HG03469 (cell line): ENCODE measurements at regions not wholly inside any gene's neighbourhood (a gene's known extent, or its start where the extent isn't known, plus 50 kb on each side); places are given as distances from the start of the nearest gene placed in this dataset.

Source experiments
- ATAC-seq: cut with Tn5 transposase; IDR thresholded peaks from one replicate; pipeline ENCODE4 v1.9.1; 2021; ENCODE audit warnings: mild to moderate bottlenecking, moderate library complexity, moderate number of reproducible peaks; ENCODE audit not compliant: unreplicated experiment

DNA sequence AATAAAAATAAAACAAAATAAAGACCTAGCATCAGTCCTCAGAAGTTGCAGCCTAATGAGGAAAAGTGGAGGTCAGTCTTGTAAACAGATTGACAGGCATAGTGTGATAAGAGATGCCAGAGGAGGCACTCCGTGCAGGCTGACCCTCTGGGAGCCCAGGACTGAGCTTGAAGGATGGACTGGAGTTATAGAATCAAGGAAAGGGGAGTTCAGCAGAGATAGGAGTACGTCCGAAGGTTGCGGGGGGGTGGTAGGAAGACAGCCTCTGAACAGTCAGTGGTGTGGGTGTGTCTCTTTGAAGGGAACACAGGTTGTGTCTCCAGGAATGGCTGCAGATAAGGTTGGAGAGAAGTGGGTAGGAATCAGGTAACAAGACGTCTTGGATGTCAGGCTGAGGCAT, 126.1 kb upstream of the CPEB4 start:
- no peak for ATAC-seq

DNA sequence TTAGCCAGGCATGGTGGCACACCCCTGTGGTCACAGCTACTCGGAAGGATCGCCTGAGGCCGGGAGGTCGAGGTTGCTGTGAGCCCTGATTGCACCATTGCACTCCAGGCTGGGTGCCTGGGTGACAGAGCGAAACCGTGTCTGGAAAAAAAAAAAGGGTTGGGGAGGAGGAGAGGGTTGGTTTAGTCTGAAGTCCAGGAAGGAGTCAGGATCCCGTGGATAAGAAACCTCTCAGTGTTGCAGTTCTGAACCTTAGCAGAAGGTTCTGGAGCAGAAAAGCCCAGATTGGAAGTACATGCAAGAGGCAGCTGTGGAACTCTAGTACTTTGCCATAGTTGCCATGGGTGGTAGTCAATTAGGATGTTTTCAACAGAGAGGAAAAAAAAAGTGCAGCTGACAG, 125.2 kb upstream of the CPEB4 start:
- no peak for ATAC-seq

DNA sequence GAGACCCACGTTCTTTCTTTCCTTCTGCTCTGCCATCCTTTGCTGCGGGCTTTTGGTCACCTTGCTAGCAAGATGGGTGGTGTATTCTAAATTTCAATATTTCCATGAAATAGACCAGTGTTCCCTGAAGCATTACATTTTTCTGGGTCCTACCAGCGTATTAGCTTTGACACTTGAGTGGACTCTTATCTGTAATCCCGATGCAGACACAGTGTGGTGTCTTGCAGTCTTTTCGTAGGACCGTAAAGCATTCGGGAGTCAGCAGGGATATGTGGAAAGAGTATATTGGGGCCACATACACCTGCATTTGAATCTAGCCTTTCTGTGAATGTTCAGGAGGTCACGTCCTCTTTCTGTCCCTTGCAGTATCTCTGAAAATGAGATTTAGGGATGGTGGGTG, 124.7 kb upstream of the CPEB4 start:
- ATAC-seq: no peak

DNA sequence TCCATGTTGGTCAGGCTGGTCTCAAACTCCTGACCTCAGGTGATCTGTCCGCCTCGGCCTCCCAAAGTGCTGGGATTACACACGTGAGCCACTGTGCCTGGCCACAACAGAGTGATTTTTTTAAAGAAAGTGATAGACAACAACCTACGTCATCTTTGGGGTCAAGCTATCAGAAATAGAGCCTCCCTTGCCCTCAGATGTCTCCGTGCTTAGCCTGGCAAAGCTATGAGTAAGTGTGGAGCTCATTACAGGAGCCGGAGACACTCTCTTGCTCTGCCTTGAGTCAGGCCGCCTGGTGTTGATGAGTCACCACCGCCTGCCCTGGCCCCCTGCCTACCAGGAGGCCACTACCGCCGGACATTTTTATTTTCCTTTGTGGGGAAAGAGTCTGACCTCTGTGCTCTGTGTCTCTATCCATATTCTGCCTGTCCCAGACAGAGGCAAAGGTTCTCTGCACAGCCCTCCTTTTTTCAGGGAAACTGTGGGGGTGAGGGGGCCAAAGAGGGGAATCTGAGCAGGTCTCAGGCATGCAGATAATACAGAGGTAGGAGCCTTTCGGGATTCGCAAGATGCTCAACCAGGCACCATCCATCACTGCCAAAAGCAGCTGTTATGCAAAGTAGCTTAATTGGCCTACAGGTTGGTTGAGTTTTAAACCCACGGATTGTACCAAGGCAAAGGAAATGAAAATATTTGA, 123.7 kb upstream of the CPEB4 start:
- ATAC-seq: no peak

DNA sequence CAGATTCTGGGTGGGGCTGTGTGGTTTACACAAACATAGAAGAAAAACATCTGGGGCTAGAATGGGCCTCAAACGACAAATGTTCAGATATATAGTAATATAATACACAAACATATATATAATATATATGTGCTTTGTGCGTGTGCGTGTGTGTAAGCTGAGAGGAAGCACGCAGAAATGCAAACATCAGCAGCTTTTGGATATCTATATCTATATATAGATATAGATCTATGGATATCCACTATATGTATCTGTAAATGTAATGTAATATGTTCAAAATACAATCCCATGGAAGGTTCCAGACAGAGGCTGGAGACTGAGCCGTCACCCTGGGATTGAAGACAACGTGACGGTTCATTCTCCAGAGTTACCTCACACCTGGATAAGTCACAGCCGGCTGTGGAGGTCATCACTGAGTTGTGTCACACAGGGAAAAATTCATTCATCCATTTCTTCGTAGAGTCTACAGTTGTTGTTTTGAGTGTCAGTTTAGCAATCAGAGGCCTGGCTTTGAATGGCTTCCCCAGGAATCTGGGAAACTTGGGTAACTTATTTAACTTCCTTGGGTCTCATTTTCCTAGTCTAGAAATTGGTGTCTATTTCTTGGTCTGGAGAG, 123.0 kb upstream of the CPEB4 start:
- no peak for ATAC-seq

DNA sequence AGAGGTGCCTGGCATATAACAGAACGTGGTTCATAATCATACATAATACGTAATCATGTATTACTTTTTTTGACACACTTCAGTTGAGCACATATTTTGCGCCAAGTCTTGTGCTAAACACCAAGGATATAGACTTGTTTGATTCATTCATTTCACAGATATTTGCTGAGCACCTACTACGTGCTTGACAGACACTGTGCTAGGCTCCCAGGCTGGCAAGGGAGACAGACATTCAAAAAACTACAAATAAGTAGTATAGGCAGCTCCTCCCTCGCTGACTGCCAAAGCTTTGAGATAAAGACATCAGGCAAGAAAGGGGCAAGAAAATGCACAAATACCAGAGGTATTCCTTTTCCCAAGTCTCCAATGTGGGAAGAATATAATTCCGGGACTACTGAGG, 122.5 kb upstream of the CPEB4 start:
- ATAC-seq: no peak

DNA sequence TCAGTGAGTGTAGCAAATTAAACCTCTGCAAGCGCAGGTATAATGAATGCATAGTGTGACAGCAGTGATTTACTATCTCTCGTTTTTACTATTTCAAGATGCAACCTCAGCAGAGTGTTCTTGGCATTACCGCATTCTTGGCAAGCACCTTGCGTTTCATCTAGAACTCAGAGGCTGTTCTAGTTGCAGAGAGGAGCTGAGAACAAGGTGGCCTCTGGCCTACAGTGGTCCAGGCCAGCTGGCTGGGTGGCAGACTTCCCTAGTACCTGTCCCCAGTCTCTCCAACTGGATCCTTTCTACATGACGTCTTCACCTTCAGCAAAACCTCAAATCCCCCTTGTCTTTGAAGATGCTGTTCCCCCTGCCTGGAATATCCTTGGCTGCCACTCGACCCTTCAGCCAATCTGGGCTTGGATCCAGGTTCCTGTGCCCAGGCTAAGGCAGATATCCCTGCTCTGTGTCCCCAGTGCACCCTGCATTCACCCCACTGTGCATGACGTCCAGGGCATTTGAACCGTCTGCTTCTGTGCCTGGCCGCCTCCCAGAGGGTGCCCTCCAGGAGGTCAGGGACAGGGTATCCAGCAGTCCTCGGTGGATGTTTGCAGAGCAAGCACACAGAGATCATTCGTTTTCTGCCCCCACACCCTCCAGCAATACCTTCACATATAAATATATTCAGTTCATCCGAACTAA, 120.4 kb upstream of the CPEB4 start:
- no peak for ATAC-seq

DNA sequence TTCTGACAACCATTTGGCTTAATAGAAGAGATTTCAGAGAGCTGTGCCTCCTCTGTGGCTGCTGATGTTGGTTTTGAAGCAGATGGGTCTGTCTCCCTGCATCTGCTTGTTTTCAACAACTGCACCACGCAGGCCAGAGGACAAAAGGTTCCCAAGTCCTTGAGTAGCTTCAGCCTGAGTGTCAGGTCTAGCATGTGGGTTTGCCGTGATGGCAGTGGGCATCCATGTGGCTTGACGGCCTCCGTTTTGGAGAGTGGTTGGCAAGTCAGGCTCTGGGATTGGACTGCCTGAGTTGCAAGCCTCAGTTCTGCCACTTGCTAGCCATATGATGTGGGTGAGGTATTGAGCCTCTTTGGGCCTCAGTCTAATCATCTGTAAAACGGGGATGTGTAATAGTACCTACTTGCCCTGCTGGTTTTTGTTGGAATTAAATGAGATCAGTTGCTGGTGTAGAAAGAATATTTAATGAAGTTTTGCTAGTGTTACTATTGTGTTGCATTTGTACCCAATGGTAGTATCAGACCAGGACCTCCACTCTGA, 119.8 kb upstream of the CPEB4 start:
- no peak for ATAC-seq

DNA sequence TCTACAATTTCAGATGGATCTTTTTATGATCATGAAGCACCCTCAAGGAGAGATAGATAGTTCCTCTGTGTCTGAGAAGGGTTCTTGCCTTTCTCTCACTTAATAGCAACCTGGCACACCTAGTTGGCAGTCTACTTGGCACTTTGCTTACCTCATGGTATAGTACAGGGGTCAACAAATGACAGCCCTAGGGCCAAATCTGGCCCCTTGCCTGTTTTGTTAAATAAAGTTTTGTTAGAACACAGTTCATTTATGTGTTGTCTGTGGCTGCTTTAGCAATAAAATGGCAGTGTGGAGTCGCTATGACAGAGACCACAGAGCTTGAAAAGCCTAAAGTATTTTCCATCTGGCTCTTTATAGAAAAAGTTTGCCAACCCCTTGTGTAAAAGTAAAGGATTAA, 119.3 kb upstream of the CPEB4 start:
- no peak for ATAC-seq

DNA sequence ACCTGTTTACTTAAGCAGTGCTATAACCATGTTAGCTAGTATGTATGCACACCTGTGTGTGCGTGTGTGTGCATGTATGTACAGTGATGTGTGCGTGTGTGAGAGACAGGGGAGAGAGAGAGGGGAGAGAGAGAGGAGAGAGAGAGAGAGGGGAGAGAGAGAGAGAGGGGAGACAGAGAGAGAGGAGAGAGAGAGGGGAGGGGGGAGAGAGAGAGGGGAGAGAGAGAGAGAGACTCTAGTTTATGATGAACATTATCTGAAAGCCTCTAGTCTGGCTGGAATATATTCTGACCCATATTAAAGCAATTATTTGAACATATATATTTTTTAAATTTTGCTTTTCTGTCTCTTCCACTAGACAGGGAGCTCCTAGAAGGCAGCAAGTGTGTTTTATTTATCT, 117.5 kb upstream of the CPEB4 start:
- no peak for ATAC-seq

DNA sequence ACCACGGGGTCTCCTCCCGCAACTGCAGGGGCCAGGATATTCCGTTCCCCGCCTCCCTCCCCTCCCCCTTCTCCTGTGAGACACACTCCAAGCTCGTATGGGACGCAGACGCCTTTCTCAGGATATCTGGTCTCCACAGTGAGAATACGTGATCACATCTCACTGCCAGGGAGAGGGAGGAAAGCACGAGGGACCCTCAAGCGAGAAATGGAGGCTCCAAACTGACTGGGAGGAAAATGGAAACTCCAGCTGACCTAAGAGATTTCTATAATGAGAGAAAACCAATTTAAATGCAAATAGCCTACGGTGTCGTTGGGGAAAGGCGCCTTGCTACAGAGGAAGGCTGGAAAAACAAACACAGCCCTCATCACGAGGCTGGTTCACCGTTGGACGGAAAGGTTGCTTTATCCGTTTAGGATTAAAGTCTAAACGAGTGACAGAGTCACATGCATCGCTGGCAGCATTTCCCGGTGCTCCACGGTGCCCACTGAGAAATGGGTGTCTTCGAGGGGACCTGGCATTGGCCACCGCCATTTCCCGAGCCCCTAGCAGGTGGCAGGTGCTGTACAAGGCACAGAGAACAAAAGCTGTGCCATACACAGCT, 116.9 kb upstream of the CPEB4 start:
- ATAC-seq: no peak

DNA sequence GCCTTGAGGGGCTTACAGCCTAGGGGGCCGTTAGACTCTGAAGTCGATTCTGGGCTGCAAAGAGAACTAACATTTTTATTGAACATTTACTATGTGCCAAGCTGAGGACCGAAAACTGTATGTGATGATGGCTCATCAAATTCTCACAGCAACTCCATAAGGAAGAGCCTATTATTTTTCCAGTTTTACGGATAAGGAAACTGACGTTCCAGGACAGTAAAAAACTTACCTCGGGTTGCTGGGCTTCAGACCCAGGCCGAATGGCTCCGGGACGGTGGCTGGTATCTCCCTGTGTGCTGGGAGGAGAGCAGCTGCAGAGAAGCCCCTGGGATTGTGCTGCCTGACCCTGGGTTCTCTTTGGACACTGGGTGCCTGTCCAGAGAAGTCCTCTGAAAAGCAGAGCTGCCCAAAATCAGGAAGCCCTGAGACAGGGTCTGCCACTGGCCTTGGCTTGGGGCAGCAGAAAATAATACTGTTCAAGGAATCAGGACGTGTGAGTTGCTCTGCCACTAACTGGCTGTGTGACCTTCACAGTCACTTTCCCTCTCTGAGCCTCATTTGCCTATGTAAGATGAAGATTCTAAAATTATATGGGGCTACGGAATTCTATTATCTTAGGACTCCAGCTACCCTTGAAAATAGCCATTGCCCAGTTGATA, 116.3 kb upstream of the CPEB4 start:
- no peak for ATAC-seq

DNA sequence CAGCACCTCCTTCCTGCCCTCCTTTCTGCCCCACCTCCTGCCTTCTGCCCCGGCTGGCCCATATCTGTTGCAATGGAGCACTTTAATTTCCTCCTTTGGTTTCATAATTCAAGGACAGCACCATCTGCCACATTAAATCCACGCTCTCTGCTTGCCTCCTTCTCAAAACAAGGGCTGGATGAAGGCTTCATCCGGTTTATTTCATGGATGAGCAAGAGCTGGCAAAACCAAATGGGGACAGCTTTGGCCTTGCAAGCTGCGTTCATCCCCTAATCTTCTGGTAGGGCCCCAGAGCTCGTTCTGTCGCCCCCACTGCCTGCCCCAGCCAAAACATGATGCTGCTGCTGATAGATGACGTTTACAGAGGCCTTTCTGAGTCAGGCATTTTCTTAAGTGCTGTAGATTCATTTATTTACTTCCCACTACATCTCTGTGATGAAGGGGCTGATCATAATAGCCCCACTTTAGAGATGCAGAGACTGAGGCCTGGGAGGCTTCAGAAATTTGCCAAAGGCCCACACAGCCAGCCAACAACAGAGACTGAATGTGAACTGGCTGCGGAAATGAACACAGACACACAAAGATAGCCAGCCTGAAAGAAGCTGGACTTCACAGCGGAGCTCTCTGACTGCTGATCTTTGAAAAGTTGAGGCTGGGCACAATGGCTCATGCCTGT, 115.6 kb upstream of the CPEB4 start:
- no peak for ATAC-seq

DNA sequence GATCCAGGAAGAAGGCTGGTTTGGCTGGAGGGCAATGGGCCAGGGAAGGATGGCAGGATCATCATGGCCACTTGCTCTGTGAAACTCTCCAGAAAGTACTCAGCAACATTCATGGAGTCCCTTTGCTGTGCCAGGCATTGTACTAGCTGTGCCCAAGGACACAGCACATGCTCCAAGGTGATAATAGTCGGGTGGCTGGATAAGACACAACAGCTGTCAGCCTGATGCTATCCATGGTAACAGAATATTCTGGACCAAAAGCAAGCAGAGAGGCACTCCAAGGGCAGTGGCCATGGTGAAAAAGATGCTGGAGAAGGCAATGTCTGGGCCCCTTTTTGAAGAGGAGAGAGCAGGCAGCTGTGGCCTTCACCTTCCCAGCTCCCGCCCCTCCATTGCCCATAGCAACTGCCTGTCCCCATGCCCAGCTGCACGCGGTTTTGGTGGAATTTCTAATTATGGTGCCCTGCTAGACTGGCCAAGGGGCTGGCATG, 113.8 kb upstream of the CPEB4 start:
- ATAC-seq: no peak

DNA sequence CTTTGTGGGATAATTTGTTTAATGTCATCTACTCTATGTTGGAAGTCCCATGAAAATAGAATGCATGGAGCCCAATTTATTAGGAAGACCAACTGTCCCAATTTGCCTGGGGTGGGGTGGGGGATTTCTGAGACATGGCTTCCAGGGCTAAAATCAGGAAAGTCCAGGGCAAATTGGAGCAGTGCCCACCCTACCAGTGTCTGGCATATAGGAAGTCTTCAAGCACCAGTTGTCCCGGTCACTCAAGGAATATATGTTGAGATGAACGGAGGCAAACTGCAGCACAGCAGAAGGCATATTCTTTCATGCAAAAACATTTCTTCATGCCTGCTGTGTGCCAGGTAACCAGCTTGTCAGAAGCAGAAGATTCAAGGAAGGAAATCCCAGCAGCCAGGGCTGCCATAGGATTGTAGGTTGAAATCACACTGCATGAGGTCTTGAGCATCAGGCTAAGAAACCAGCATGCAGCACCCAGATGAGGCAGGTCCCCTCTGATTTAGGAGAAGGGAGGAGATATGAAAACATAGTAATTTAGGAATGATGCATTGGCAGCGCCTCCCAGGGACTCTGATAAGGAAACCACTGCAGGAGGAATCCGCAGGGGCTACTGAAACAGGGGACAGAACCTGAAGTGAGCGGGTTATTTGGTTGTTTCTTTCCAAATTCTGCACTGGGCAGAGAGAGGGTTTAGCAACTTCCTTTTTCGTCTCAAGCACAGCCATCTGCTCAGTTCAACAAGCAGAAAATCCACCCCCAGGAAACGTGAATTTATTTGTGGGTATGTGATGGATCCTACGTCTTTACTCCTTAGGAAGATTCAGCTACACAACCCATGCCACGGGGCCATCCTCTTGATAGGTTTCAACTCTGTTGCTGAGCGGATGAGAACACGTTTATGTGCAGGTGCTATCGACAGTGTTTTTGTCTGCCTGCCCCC, 112.6 kb upstream of the CPEB4 start:
- ATAC-seq: no peak

DNA sequence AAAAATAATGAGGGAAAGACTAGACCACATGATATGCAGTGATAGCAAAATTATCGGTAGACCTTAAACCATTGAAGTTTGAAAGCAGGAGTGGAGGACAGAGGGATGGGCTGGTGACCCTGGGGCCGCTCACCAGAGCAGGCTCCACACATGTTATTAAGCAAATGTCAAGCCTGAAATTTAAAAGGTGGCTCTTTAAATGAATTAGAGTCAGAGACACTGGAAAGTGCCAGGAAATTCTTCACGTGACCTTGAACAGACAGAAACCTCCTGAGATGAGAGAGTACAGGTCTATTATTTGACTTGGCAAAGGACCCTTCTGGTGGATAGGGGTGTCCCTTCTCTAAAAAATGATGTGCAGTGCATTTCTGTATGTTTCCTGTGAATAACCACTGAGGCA, 111.0 kb upstream of the CPEB4 start:
- ATAC-seq: no peak

DNA sequence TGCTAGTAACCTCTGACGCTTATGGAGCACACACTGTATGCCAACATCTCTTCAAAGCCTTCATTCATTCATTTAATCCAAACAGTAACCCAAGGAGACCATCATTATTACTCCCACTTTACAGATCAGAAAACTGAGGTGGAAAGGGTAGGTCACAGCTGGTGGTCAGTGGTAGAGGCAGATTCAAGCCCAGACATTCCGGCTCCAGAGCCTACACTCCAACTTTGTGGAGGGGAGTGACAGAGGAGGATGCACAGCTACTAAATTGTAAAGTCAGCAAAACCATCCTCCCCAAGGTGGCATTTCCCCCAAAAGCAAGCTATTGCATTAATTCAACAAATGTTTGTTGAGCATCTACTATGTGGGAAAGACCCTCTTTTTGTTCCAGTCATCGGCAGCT, 110.5 kb upstream of the CPEB4 start:
- ATAC-seq: no peak

DNA sequence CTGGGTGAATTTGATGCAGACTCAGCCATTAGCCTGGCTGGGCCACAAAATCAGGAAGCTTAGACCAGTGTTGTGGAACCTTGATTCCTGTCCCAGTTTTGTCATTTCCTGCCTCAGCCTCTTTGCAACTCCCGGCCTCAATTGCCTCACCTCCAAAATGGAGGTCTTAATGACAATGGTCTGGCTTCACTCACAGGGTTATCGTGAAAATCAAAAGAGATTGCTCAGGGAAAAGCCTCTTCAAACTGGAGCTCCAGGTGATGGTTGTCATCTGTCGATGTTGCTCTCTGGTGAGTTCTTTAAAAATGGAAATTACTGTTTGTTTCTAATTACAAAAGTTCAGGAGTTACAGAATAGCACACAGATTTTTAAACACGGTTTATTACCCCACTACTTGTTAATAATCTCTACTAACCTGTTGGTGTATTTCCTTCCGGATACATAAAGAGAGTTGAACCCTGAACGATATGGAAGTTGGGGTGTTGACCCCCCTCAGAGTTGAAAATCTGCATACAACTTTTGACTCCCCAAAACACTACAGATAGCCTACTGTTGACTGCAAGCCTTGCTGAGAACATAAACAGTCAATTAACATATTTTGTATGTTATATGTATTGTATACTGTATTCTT, 109.9 kb upstream of the CPEB4 start:
- no peak for ATAC-seq

DNA sequence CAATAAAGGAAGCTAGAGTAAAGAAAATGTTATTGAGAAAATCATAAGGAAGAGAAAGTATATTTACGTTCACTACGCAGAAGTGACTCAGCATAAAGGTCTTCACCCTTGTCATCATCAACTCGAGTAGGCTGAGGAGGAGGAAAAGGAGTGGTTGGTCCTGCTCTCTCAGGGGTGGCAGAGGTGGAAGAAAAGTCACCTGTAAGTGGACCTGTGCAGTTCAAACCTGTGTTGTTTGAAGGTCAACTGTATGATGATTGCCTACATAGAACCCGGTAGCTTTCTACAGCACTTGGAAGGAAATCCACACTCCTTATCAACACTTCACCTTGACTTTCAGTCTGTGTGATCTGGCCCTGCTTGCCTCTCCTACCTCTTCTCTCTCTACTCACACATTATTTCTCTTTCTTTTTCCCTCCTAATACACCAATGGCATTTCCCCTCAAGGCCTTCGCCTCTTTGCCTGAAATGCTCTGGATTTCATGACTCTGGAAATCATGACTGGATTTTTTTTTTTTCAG, 109.3 kb upstream of the CPEB4 start:
- ATAC-seq: no peak
